ENCODE measurements at regions not wholly inside any gene's neighbourhood (a gene's known extent, or its start where the extent isn't known, plus 50 kb on each side); places are given as distances from the start of the nearest gene placed in this dataset.

- no peaks in the 10 kb centered on the region; the same call in 1 of the 2 replicates for H3K4me1 ChIP-seq (ENCODE audit: low read length)
- no peaks in the 10 kb centered on the region for H3K27me3 ChIP-seq (ENCODE audit: low read depth, low read length)
- TF ChIP-seq CTCF (IDR thresholded peaks at IDR 0.05; ENCODE audit: low read depth, low read length) (no peak), EZH2phosphoT487 (IDR thresholded peaks at IDR 0.05; ENCODE audit: low read depth) (no peak)
- no peaks in the 10 kb centered on the region for H3K79me2 ChIP-seq (ENCODE audit: low read length)
- no peak overlapping the region for H3K4me3 ChIP-seq (ENCODE audit: low read length)
- no peak overlapping the region for H3K27ac ChIP-seq (ENCODE audit: low read length)
- H4K20me1 ChIP-seq (ENCODE audit: insufficient read depth, low read length) = no peaks in the 10 kb centered on the region
- H3K36me3 ChIP-seq (replicated peaks; ENCODE audit: low read depth, low read length) = no peaks in the 10 kb centered on the region
- no peaks in the 10 kb centered on the region for H3K9me3 ChIP-seq (ENCODE audit: insufficient read depth, low read length)
- no peak overlapping the region for H3K4me2 ChIP-seq (ENCODE audit: low read length)
- no peak overlapping the region for H3K9ac ChIP-seq (ENCODE audit: low read length)
- H2AFZ ChIP-seq (ENCODE audit: low read depth, low read length) = no peak overlapping the region
Observed at GRCh38 chr15:39135989-39136388, 444.9 kb upstream of the THBS1 start.

GRCh38 chr15:39139431-39140059 lies 441.3 kb upstream of the THBS1 start:
- H3K4me2 ChIP-seq (ENCODE audit: low read length) = no peak overlapping the region
- no peaks in the 10 kb centered on the region for H3K9me3 ChIP-seq (ENCODE audit: insufficient read depth, low read length)
- no peaks in the 10 kb centered on the region for H3K36me3 ChIP-seq (replicated peaks; ENCODE audit: low read depth, low read length)
- H3K9ac ChIP-seq (ENCODE audit: low read length) = no peak overlapping the region
- no peaks in the 10 kb centered on the region for H3K27me3 ChIP-seq (ENCODE audit: low read depth, low read length)
- H3K27ac ChIP-seq (ENCODE audit: low read length) = no peak overlapping the region
- TF ChIP-seq CTCF (IDR thresholded peaks at IDR 0.05; ENCODE audit: low read depth, low read length) = no peak
- TF ChIP-seq EZH2phosphoT487 (IDR thresholded peaks at IDR 0.05; ENCODE audit: low read depth) = no peak
- H3K4me1 ChIP-seq (ENCODE audit: low read length) = peaks cover 4% of the 10 kb centered on the region
- H3K4me3 ChIP-seq (ENCODE audit: low read length) = no peak overlapping the region
- no peaks in the 10 kb centered on the region for H3K79me2 ChIP-seq (ENCODE audit: low read length)
- H4K20me1 ChIP-seq (ENCODE audit: insufficient read depth, low read length) = no peaks in the 10 kb centered on the region
- 0 out of 2 replicates have a peak overlapping the region, but pooled peaks have one; percentile 15 for H2AFZ ChIP-seq (ENCODE audit: low read depth, low read length)

- no peak for TF ChIP-seq CTCF (IDR thresholded peaks at IDR 0.05; ENCODE audit: low read depth, low read length)
- no peak for TF ChIP-seq EZH2phosphoT487 (IDR thresholded peaks at IDR 0.05; ENCODE audit: low read depth)
- no peaks in the 10 kb centered on the region for H4K20me1 ChIP-seq (ENCODE audit: insufficient read depth, low read length)
- H3K9me3 ChIP-seq (ENCODE audit: insufficient read depth, low read length) = no peaks in the 10 kb centered on the region
- no peak overlapping the region for H3K4me3 ChIP-seq (ENCODE audit: low read length)
- H3K36me3 ChIP-seq (replicated peaks; ENCODE audit: low read depth, low read length) = no peaks in the 10 kb centered on the region
- H3K4me1 ChIP-seq (ENCODE audit: low read length) = peaks cover 10% of the 10 kb centered on the region
- H3K27me3 ChIP-seq (ENCODE audit: low read depth, low read length) = no peaks in the 10 kb centered on the region
- H3K27ac ChIP-seq (ENCODE audit: low read length) = no peak overlapping the region
- no peaks in the 10 kb centered on the region for H3K79me2 ChIP-seq (ENCODE audit: low read length)
- H3K4me2 ChIP-seq (ENCODE audit: low read length) = no peak overlapping the region
- 0 out of 2 replicates have a peak overlapping the region, but pooled peaks have one; percentile 15 for H2AFZ ChIP-seq (ENCODE audit: low read depth, low read length)
- no peak overlapping the region for H3K9ac ChIP-seq (ENCODE audit: low read length)
Observed at GRCh38 chr15:39140060-39140604, 440.7 kb upstream of the THBS1 start.

- no peak overlapping the region for H3K27ac ChIP-seq (ENCODE audit: low read length)
- no peak overlapping the region for H3K9ac ChIP-seq (ENCODE audit: low read length)
- no peak overlapping the region for H2AFZ ChIP-seq (ENCODE audit: low read depth, low read length)
- no peak overlapping the region for H3K4me2 ChIP-seq (ENCODE audit: low read length)
- no peaks in the 10 kb centered on the region for H3K27me3 ChIP-seq (ENCODE audit: low read depth, low read length)
- H3K9me3 ChIP-seq (ENCODE audit: insufficient read depth, low read length) = no peaks in the 10 kb centered on the region
- H3K4me1 ChIP-seq (ENCODE audit: low read length) = peaks cover 14% of the 10 kb centered on the region
- H3K4me3 ChIP-seq (ENCODE audit: low read length) = no peak overlapping the region
- TF ChIP-seq EZH2phosphoT487 (IDR thresholded peaks at IDR 0.05; ENCODE audit: low read depth) = no peak
- no peak for TF ChIP-seq CTCF (IDR thresholded peaks at IDR 0.05; ENCODE audit: low read depth, low read length)
- H3K36me3 ChIP-seq (replicated peaks; ENCODE audit: low read depth, low read length) = no peaks in the 10 kb centered on the region
- no peaks in the 10 kb centered on the region for H4K20me1 ChIP-seq (ENCODE audit: insufficient read depth, low read length)
- H3K79me2 ChIP-seq (ENCODE audit: low read length) = no peaks in the 10 kb centered on the region
Observed at GRCh38 chr15:39142500-39142899, 438.4 kb upstream of the THBS1 start.

Measured in OCI-LY3 (cell line).